SKM-1 (cell line): ENCODE measurements at regions not wholly inside any gene's neighbourhood (a gene's known extent, or its start where the extent isn't known, plus 50 kb on each side); places are given as distances from the start of the nearest gene placed in this dataset.
"Not testable (repeated sequence)": the region's sequence is repeated elsewhere in the genome, so short reads cannot be mapped to it uniquely, and the experiment has no call there.

Experiments
- DNase-seq: peaks from one replicate; lab custom pipeline; 2025; ENCODE audit not compliant: unreplicated experiment; lab: John Stamatoyannopoulos, UW

DNA sequence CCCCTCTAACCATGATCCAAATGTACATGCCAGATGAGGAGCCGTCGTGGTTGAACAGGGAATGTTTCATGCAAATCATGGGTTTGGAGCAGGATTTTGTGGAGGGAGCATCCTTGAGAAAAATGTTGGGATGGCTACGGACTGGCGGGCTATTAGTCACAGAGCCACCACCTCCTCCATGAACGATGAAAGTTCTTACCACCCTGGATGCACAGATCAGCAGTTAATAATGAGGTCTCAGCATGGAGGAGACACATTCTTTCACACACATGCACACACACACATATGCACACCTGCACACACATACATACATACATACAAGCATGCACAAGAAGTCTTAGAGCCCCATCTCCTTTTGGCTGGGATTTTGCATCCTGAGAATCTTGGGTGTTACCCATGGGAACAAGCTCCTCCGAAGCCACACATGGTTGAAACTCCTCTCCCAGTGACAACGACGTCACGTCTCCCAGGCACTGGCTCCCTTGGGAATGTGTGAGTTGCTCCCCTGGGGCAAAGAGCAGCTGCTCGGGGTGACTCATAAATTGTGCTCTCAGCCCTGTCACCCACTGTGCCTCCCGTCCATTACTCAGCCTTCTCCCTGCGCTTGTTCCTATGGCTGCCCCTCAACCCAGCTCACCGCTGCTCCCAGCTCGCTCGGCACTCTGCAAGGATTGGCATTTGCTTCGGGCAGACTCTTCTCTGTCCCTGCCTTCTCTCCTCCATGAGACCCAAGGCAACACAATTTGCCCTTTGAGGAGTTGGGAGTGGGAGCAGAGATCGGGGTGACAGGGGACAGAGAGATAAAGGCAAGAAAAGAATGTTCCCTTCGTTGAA is 344.6 kb downstream of the SOX9 start:
- DNase-seq: no peak

DNA sequence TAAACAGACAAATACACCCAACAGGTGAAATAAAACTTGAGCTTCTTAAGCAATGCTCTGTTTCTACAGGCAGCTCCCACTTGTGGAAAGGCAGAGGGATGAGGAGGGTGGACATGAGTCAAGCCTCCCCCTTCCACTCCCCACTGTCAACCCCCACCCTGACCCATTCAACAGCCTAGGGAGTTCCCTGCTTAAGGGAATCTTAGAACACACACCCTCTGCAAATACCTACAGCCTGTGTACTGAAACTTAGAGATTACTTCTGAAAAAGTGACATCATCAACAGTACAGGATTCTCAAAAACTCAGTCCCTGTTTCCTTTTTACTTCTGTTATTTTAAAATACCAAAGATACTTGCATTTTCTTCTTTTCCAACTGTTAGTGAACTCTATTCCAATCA is 345.4 kb downstream of the SOX9 start:
- DNase-seq: no peak

DNA sequence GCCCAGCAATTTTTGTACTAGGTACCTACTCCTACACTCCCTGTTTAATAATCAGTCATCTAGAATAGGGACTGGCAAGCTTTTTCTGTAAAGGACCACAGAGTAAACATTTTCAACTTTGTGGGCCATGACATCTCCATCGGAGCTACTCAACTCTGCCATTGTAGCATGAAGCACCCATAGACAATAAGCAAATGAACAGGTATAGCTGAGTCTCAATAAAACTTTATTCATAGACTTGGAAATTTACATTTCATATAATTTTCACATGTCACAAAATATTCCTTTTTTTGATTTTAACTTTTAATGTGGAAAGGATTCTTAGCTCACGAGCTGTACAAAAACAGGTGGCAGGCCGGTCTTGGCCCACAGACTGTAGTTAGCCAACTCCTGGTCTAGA is 345.8 kb downstream of the SOX9 start:
- no peak for DNase-seq

DNA sequence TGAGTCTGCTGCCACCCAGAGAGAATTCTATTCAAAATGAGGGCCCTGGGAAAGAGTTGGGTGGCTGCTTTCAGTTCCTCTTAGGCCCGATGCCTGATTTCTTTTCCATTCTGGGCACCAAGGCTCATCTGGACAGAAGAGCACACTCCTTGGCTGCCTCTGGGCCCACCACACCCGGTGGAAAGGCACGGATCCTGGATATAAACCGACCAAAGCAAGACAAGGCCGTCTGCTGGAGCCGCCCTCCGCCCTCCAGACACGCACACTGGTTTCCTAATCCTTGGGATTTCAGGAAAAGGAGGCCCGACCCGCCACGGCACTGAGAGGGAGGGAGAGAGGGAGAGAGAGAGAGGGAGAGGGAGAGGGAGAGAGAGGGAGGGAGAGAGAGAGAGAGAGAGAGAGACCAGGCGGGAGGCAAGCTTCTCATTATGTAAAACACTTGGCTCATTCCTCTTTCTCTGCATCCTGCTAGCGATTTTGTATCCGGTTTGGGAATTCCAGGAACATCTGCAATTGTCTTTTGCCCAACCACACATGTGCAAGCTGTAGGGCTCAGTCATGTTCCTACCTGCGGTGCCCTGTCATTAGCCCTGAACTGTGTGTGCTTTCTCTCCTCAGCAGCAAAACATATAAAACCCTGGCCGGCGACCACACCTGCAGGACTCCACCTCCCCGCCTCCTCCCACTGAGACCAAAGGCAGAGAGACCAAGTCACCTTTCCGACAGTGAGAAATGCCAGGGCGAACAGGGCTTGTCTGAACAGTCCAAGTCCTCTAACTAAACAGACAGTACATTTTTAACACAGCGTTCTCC is 347.2 kb downstream of the SOX9 start:
- no peak for DNase-seq

DNA sequence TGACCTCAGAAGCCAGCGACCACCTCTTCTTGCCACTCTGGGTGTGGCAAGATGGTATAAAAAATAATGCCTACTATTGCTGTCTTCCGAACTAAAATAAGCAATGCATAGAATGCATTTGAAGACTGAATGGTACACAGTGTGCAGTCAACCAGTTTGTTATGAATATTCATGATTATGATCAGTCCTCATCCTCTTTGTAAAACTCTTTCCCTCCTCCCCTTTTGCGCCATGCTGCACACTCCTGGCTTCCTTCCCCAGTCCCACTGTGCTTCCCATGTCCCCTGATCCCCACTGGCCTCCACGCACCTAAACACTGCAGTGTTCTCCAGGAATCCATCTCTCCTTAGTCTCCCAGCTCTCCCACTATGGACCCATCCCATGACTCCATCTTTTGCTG is 348.0 kb downstream of the SOX9 start:
- no peak for DNase-seq

DNA sequence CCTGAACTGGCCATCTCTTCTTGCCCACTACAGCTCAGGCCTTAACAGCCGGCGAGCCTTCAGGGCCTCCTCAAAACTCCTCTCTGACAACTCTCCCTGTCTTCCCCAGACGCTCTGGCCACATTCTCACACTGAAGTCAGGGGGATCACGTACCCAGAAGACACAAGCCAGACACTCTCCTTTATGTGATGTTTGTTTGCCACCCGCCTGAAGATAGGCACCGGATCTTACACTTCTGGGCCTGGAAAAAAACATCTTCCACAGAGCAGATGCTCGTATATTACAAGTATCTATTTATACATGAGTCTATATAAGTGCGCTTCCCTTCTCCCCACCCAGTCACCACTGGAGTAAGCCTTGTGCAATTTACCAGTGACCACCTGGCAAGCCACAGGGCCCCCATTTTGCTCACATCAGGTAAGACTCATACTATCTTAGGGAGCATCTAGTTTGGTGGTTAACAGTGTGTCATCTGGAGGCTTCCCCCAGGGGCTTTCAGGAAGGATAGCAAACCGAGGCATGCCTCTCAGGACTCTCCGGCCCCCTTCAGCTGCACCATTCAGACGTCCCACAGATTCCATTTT is 349.4 kb downstream of the SOX9 start:
- DNase-seq: no peak

DNA sequence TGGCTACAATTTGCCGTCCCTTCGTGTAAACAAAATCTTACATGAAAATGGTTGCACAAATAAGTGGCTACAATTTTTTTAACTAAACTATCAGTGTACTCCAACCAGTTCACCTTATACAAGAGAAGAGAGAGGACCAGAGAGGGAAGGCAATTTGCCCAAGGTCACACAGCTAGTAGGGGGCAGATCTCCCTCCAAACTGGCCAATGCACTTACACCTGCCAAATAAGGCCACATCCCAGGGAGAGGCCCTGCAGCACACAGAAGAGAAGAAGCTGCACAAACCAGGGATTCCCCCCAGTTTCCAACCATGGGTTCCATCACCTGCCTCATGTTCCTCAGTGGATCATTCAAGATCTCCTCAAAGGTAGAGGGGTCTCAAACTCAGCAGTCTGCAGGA is 349.9 kb downstream of the SOX9 start:
- no peak for DNase-seq

DNA sequence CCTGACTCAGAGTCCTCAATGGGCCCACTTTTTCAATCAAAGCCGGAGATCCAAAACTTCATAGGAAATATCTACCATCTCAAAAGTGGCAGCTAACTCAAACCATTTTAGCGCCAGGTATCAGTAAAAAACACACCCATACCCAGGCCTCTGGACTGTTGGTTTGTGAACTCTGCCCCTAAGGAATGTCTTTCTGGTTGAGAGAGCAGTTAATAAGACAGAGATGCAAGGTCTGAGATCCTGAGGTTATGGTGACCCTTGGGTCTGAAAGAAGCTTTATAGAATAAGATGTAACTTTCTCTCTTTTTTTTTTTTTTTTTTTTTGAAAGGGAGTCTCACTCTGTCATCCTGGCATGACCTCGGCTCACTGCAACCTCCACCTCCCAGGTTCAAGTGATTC is 350.5 kb downstream of the SOX9 start:
- no peak for DNase-seq

DNA sequence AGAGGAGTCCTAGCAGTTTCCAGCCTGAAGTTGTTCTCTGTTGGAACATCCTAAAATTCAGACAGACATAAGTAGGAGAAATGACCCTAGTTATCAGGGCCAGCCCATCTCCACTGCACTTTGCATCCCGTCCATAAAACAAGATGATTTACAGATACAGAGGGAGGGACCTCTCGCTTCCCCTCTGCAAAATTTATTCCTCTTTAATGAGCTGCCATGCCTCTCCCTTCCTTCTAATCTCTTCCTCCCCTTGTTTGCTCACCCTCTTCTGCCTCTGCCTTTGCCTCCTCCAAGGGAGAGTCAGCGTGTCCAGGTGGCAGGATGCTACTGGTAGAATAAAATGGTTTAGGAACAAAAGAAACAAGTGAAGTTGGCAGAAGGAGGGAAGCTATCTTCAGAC is 351.3 kb downstream of the SOX9 start:
- DNase-seq: no peak

DNA sequence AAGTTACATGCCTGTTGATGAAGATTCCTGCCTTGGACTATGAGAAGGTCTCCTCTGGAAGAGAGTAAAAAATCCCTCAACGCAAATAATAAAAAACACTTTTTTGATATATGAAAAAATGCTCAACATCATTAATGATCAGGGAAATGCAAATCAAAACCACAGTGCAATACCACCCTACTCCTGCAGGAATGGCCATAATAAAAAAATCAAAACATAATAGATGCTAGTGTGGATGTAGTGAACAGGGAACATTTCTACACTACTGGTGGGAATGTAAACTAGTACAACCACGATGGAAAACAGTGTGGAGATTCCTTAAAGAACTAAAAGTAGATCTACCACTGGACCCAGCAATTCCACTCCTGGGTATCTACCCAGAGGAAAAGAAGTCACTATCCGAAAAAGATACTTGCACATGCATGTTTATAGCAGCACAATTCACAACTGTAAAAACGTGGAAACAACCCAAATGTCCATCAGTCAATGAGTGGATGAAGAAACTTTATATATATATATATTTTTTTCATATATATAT is 352.1 kb downstream of the SOX9 start:
- not testable (repeated sequence) for DNase-seq

DNA sequence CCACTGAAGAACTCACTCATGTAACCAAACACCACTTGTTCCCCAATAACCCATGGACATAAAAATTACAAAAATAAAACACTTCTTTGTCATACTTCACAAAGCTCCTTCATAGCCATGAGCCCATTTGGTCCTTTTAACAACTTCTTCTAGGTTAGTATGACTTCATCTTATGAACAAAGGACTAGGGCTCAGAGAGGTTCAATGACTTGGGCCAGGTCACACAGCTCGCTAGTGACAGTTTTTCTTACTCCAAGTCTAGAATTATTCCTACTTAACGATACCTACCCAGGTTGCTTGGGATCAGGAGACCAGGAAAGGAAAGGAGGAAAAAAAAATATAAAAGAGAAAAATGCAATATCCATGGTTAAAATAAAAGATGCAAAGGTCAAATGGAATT is 353.4 kb downstream of the SOX9 start:
- DNase-seq: no peak

DNA sequence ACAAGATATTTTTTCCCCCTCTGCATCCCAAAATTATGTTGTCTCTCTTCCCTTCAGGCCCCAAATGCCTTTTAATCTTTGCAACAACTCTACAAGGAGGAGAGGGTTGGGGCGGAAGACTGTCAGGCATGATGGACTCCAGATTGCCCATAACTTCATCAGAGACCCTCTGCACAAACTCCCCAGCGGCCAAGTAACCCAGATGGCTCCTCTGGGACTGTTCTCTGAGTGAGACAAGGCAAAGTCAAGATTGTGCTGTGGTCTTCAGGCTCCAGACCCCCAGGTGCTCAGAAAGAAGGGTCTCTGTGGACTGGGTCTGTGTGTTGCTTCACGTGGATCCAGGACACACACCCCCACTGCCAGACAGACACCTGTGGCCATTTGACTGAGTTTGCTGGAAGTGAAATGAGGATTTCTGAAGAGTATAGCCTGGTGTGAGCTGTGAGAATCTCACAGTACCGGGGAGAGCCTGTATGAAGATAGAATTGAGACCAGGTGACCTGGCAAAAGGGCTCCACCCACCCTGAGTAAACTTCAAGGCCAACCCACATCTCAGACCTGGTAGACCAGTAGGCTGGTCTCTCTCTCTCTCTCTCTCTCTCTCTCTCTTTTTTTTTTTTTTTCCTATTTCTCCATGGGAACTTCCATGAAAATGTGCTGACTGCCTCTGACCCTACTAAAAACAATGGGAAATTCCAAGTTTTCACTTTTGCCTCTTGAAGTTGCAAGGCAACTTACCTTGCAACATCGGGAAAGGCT is 354.1 kb downstream of the SOX9 start:
- no peak for DNase-seq

DNA sequence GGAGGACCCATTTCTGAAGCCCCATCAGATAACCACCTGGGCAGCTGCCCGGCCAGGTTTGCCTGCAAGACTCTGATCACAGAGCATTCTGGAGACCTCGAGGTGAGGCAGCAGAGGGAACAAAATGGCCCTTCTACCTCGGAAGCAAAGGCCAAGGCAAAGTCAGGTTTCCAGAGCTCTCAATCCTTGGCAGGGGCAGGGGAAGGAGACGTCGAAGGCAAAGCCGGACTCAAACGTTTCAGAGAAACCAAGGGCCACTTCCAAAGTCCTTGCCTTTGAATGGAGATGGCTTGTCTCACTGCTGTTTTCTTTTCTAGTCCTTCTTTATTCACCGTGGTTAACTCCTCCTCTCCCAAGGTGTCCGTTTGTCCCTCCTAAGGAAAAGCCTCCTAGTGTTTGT is 355.3 kb downstream of the SOX9 start:
- DNase-seq: no peak

DNA sequence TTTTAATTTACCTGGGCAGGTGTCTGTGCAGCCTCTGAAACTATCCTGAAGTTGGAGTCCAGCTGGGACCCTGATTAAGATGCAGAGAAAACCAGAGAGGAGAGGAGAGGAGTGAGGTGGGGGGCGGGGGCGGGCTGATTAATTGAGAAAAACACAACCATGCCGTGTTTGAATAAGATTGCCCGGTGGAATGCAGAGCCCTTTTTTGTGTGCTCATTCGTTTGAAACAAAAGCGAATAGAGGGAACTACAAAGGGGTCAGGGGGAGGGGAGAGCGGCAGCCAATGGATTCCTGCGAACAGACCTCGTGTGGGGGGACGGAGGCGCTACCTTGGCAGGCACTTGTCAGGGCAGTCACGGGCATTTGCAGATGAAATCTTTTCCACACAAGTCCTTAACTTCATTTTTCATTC is 355.8 kb downstream of the SOX9 start:
- no peak for DNase-seq

DNA sequence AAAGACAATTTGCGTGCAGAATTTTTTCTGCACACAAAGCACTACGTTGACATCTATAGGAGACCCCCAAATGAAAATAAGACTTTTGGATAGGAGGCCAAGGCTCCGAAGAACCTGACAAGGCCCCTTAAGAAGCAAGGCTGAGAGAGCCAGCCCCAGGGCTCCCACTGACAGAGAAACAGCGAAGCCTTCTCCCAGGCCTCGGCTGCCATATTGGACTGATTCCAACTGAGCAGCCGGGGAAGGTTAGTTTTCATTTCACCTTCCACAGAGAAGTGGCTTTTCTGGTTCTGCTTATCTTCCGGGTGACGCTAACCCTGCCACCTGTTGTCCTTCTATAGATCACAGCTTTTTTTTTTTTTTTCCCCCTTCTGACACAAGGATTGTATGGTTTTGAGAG is 356.7 kb downstream of the SOX9 start:
- DNase-seq: no peak

DNA sequence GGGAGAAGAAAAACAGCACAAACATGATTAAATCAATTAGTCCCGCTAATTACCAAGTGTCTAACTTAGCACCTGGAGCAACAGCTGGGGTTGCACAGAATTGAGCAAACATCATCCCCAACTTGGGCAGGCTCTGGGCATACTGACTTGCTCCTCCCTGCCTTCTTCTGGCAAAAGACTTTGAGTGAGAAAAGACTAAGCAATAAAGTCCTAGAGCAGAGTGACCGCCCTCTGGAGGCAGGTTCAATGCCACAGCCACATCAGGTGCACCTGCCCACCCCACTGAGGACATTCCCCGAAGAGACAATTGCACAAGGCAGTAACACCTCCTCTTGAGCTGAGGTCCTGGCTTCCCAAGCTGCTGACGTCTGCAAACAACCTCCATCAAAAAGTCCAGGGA is 358.3 kb downstream of the SOX9 start:
- DNase-seq: no peak

DNA sequence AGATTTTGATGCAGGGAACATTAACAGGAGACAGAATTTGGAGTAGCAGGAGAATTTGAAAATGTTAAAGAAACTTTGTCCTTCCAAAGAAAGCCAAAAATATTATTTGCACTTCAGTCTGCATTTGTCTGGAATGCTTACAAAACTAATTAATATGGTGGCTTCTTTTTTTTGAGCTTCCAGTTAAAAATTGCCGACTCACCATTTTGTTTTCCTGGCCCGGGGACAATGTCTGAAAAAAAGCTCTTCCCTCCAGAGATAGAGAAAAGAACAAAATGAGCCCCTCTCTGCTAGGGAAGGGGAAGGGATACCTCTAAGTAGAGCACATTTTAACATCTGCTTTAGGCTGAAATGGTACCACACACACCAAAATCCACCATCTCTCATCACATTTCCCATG is 360.8 kb downstream of the SOX9 start:
- no peak for DNase-seq

DNA sequence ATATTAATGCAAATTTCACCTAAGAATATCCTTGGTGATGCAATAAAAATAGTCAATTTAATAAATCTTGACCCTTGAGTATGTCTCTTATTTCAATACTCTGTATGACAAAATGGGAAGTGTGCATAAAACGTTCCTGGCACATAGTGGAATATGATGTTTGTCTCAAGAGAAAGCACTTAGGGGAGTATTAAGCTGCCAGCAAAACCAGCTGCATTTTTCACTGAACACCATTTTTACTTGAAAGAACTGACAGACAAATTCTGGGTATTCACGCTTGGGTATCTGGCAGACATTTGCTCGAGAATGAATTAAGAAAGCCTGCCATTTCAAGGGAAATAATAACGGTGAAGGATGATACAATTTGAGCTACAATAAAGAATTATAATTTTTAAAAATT is 364.8 kb downstream of the SOX9 start:
- DNase-seq: no peak

DNA sequence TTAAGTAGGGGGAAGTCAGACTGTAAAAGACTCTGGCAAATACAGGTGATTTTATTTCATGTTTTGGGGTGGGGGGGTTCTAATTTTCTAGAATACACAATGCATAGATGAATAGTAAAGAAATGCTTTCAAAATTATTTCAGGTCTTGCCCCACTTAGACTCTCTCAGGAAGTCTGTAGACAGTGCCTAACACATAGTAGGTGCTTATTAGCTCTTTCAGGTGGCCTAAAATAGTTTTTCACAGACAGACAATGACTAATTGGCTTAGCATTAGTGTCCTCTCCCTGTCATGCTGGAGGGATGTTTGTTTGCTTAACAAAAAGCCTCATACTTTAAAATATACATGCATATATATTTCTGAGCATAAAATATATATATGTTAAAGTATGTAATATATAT is 366.0 kb downstream of the SOX9 start:
- DNase-seq: no peak

DNA sequence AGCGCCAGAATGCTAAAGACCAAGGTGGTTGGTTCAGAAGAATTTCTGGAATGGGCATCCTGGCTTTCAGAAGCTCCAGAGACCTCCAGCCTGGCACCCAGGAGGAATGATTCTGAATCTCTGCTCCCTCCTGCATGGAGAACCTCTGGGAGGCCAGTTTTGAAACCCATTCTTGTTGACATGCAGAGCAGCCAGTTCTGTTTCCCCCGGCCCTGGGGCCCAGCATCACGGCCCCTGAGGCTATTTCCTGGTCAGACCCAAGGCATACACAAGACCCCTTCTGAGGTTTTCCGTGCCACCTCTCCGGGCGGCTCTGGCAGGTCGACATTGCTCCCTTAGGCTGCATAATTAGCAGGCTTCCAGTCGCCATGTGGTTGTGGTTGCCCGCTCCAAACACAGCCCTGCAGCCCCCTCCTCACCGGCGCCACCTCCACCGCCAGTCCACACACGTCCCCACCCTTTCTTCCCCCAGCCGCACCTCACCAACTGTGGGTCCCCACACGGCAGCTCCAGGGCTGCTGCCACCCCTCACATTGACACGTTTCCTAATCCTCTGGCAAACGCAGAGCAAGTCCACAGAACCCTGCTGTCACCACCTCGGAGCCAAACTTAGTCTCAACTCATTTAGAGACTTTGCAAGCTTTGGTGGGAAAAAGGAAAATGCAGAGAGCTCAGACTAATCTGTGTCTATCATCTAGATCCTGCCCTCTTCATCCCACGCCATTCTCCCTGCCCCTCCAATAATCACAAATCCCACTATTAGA is 367.1 kb downstream of the SOX9 start:
- DNase-seq: no peak
